Endothelial cell (in vitro differentiated cells): ENCODE measurements at regions not wholly inside any gene's neighbourhood (a gene's known extent, or its start where the extent isn't known, plus 50 kb on each side); places are given as distances from the start of the nearest gene placed in this dataset.
"Not testable (repeated sequence)": the region's sequence is repeated elsewhere in the genome, so short reads cannot be mapped to it uniquely, and the experiment has no call there.

Experiments used
- DNase-seq: peaks from one replicate; pipeline ENCODE4 v3.0.0; 2021; ENCODE audit warnings: low spot score
- H3K27ac Mint-ChIP-seq: one replicate; pipeline ENCODE4 v1.8.0; 2021; ENCODE audit warnings: mixed read lengths, inconsistent platforms; ENCODE audit not compliant: unreplicated experiment
- H3K27me3 Mint-ChIP-seq: one replicate; pipeline ENCODE4 v1.8.0; 2021; ENCODE audit warnings: mild to moderate bottlenecking, moderate library complexity, mixed read lengths, inconsistent platforms; ENCODE audit not compliant: unreplicated experiment
- H3K36me3 Mint-ChIP-seq: one replicate; pipeline ENCODE4 v1.8.0; 2021; ENCODE audit warnings: mild to moderate bottlenecking, low read depth, mixed read lengths, inconsistent platforms; ENCODE audit not compliant: unreplicated experiment
- H3K4me1 Mint-ChIP-seq: one replicate; pipeline ENCODE4 v1.8.0; 2021; ENCODE audit warnings: mild to moderate bottlenecking, mixed read lengths, inconsistent platforms; ENCODE audit not compliant: unreplicated experiment
- H3K4me3 Mint-ChIP-seq: one replicate; pipeline ENCODE4 v1.8.0; 2021; ENCODE audit warnings: mild to moderate bottlenecking, mixed read lengths, inconsistent platforms; ENCODE audit not compliant: unreplicated experiment
- H3K9me3 Mint-ChIP-seq: one replicate; pipeline ENCODE4 v1.8.0; 2021; ENCODE audit warnings: mixed read lengths, inconsistent platforms; ENCODE audit not compliant: unreplicated experiment
- TF ChIP-seq, protein P1 (sequence below): fragments of 200-600 bp; sonication (generic); IDR thresholded peaks from one replicate; pipeline ENCODE4 v1.5.0; 2021; ENCODE audit warnings: antibody characterized with exemption; ENCODE audit not compliant: unreplicated experiment

- Mint-ChIP-seq H3K27me3 (peaks cover 2% of the 10 kb centered on the region), H3K4me1 (no peaks in the 10 kb centered on the region), H3K4me3 (no peak overlapping the region), H3K9me3 (no peaks in the 10 kb centered on the region), H3K36me3 (no peaks in the 10 kb centered on the region), H3K27ac (no peak overlapping the region)
- no peak for DNase-seq
- TF ChIP-seq, protein P1, sequence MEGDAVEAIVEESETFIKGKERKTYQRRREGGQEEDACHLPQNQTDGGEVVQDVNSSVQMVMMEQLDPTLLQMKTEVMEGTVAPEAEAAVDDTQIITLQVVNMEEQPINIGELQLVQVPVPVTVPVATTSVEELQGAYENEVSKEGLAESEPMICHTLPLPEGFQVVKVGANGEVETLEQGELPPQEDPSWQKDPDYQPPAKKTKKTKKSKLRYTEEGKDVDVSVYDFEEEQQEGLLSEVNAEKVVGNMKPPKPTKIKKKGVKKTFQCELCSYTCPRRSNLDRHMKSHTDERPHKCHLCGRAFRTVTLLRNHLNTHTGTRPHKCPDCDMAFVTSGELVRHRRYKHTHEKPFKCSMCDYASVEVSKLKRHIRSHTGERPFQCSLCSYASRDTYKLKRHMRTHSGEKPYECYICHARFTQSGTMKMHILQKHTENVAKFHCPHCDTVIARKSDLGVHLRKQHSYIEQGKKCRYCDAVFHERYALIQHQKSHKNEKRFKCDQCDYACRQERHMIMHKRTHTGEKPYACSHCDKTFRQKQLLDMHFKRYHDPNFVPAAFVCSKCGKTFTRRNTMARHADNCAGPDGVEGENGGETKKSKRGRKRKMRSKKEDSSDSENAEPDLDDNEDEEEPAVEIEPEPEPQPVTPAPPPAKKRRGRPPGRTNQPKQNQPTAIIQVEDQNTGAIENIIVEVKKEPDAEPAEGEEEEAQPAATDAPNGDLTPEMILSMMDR = no peak
These were observed 113.5 kb downstream of the OTOR start for GRCh38 chr20:16861708-16862107.

GRCh38 chr20:16863303-16863702, 115.1 kb downstream of the OTOR start:
- Mint-ChIP-seq H3K4me1 (no peaks in the 10 kb centered on the region), H3K9me3 (no peaks in the 10 kb centered on the region), H3K27me3 (peaks cover 2% of the 10 kb centered on the region), H3K4me3 (no peak overlapping the region), H3K36me3 (no peaks in the 10 kb centered on the region), H3K27ac (no peak overlapping the region)
- TF ChIP-seq, protein P1 = no peak
- DNase-seq = no peak

GRCh38 chr20:16864069-16864468, 115.9 kb downstream of the OTOR start:
- no peaks in the 10 kb centered on the region for H3K9me3 Mint-ChIP-seq
- H3K4me1 Mint-ChIP-seq = no peaks in the 10 kb centered on the region
- H3K27me3 Mint-ChIP-seq = peaks cover 2% of the 10 kb centered on the region
- no peak for DNase-seq
- H3K4me3 Mint-ChIP-seq = no peak overlapping the region
- H3K27ac Mint-ChIP-seq = no peak overlapping the region
- TF ChIP-seq, protein P1 = no peak
- H3K36me3 Mint-ChIP-seq = no peaks in the 10 kb centered on the region

- no peaks in the 10 kb centered on the region for H3K4me1 Mint-ChIP-seq
- TF ChIP-seq, protein P1 = no peak
- no peaks in the 10 kb centered on the region for H3K9me3 Mint-ChIP-seq
- H3K27ac Mint-ChIP-seq = no peak overlapping the region
- H3K4me3 Mint-ChIP-seq = no peak overlapping the region
- DNase-seq = no peak
- no peaks in the 10 kb centered on the region for H3K36me3 Mint-ChIP-seq
- H3K27me3 Mint-ChIP-seq = peaks cover 2% of the 10 kb centered on the region
These were observed 116.8 kb downstream of the OTOR start for GRCh38 chr20:16864963-16865362.

DNA sequence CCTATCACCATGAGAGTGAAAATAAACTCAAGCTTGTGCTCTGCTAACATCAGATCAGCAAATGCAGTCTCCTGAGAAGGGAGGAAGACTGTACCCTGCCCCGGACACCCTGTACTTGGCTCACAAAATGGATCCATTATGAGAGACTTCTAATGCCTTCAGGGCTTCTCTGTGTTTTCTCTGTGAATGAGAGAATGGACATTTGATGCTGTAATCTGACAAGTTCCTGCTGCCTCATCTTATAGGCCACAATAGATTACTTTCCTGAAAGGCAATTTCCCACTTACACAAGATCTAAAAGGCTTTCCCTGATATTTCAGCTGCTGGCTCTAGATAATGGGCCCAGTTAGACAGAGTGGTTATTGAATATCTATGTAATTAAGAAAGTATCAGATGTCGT, 117.2 kb downstream of the OTOR start:
- TF ChIP-seq, protein P1 = no peak

DNA sequence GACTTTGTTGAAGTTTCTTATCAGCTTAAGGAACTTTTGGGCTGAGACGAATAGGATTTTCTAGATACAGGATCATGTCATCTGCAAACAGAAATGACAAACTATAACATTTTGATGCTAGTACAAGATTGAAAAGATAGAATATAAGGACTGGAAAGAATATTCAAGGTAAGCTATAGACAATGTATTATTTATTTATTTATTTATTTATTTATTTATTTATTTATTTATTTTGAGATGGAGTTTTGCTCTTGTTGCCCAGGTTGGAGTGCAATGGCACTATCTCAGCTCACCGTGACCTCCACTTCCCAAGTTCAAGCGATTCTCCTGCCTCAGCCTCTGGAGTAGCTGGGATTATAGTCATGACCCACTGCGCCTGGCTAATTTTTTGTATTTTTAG, 125.0 kb downstream of the OTOR start:
- H3K36me3 Mint-ChIP-seq, H3K27ac Mint-ChIP-seq, H3K27me3 Mint-ChIP-seq, H3K4me3 Mint-ChIP-seq, H3K9me3 Mint-ChIP-seq, DNase-seq, H3K4me1 Mint-ChIP-seq: not testable (repeated sequence)

More for the DNA sequence above, 117.2 kb downstream of the OTOR start:
- Mint-ChIP-seq H3K4me3 (no peak overlapping the region), H3K27me3 (peaks cover 2% of the 10 kb centered on the region), H3K36me3 (no peaks in the 10 kb centered on the region), H3K27ac (no peak overlapping the region), H3K9me3 (no peaks in the 10 kb centered on the region), H3K4me1 (no peaks in the 10 kb centered on the region)
- no peak for DNase-seq
